ENCODE measurements at regions not wholly inside any gene's neighbourhood (a gene's known extent, or its start where the extent isn't known, plus 50 kb on each side); places are given as distances from the start of the nearest gene placed in this dataset.

- no peak overlapping the region for H3K4me3 ChIP-seq
- no peaks in the 10 kb centered on the region for H3K9me3 ChIP-seq
- no peak for DNase-seq (ENCODE audit: low spot score in 2 of 2)
- no peaks in the 10 kb centered on the region for H3K36me3 ChIP-seq
- no peak overlapping the region for H3K27ac ChIP-seq
- no peaks in the 10 kb centered on the region for H3K4me1 ChIP-seq
- TF ChIP-seq POLR2A (IDR thresholded peaks at IDR 0.05) = no peak
- TF ChIP-seq POLR2AphosphoS5 (IDR thresholded peaks at IDR 0.05) = no peak
- TF ChIP-seq, protein P1, sequence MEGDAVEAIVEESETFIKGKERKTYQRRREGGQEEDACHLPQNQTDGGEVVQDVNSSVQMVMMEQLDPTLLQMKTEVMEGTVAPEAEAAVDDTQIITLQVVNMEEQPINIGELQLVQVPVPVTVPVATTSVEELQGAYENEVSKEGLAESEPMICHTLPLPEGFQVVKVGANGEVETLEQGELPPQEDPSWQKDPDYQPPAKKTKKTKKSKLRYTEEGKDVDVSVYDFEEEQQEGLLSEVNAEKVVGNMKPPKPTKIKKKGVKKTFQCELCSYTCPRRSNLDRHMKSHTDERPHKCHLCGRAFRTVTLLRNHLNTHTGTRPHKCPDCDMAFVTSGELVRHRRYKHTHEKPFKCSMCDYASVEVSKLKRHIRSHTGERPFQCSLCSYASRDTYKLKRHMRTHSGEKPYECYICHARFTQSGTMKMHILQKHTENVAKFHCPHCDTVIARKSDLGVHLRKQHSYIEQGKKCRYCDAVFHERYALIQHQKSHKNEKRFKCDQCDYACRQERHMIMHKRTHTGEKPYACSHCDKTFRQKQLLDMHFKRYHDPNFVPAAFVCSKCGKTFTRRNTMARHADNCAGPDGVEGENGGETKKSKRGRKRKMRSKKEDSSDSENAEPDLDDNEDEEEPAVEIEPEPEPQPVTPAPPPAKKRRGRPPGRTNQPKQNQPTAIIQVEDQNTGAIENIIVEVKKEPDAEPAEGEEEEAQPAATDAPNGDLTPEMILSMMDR (IDR thresholded peaks at IDR 0.05) = no peak
- H3K27me3 ChIP-seq = no peaks in the 10 kb centered on the region
- intact Hi-C loops (cut with DNase I; ENCODE audit: low total_unique reads) = no loop called here
Measured at GRCh38 chr11:88398791-88399570, 61.4 kb upstream of the CTSC start.

DNA sequence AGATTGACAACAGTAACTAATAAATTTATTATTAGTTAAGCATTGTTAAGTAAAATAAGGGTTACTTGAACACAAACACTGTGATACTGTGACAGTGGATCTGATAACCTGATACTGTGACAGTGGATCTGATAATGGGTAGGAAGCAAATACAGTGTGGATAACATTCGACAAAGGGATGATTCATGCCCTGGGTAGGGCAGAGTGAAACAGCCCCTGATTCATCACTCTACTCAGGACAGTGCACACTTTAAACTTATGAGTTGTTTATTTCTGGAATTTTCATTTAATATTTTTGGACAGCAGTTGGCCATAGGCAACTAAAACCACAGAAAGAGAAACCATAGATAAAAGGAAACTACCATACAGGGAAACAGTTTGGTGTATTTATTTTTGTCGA lies 60.8 kb upstream of the CTSC start:
- H3K4me1 ChIP-seq = no peaks in the 10 kb centered on the region
- no peak for TF ChIP-seq POLR2AphosphoS5 (IDR thresholded peaks at IDR 0.05)
- H3K4me3 ChIP-seq = no peak overlapping the region
- no peak overlapping the region for H3K27ac ChIP-seq
- no peaks in the 10 kb centered on the region for H3K36me3 ChIP-seq
- no peak for DNase-seq (ENCODE audit: low spot score in 2 of 2)
- H3K27me3 ChIP-seq = no peaks in the 10 kb centered on the region
- H3K9me3 ChIP-seq = no peaks in the 10 kb centered on the region
- intact Hi-C loops (cut with DNase I; ENCODE audit: low total_unique reads) = no loop called here

DNA sequence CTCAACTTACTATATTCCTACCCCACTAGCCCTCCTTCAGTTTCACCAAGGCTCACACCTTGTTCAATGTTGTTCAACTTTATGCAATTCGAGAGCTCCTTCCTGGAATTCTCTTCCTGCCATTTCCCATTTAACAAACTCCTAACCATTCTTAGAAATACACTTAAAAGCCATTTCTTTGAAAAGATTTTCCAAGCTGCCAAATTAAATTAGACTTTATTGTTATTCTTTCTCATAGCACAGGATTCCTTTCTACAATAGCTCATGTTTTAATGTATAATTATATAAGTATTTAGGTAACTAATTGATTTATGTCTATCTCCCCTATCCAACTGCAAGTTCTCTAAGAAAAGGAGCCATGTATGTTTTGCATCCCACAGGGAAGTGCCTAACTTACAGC lies 52.7 kb upstream of the CTSC start:
- H3K9me3 ChIP-seq = no peaks in the 10 kb centered on the region
- no peak for DNase-seq (ENCODE audit: low spot score in 2 of 2)
- H3K4me1 ChIP-seq = no peaks in the 10 kb centered on the region
- TF ChIP-seq POLR2A (IDR thresholded peaks at IDR 0.05) (no peak), POLR2AphosphoS5 (IDR thresholded peaks at IDR 0.05) (no peak)
- TF ChIP-seq, protein P1 (IDR thresholded peaks at IDR 0.05) = no peak
- H3K36me3 ChIP-seq = no peaks in the 10 kb centered on the region
- intact Hi-C loops (cut with DNase I; ENCODE audit: low total_unique reads) = no loop called here
- H3K27me3 ChIP-seq = no peaks in the 10 kb centered on the region
- H3K27ac ChIP-seq = no peak overlapping the region
- no peak overlapping the region for H3K4me3 ChIP-seq

DNA sequence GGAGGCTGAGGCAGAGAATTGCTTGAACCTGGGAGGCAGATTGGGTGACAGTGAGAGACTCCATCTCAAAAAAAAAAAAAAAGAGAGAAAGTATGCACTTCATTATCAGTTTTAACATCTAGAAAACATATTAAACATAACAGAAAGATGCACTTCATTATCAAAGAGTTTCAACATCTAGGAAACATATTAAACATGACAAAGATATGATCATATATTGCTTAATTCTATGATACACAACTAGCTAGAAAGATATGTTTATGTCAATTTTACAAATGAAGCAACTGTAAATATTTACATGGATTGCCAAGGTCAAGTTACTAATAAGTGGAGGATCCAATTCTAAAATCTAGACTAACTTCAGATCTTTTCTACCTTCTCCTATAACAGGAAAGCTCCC lies 50.4 kb upstream of the CTSC start:
- DNase-seq (ENCODE audit: low spot score in 2 of 2) = no peak
- Histone ChIP-seq H3K27me3 (no peaks in the 10 kb centered on the region), H3K4me1 (no peaks in the 10 kb centered on the region), H3K36me3 (no peaks in the 10 kb centered on the region), H3K9me3 (no peaks in the 10 kb centered on the region), H3K4me3 (no peak overlapping the region), H3K27ac (no peak overlapping the region)
- intact Hi-C loops (cut with DNase I; ENCODE audit: low total_unique reads) = no loop called here
- TF ChIP-seq POLR2A (IDR thresholded peaks at IDR 0.05) (no peak), POLR2AphosphoS5 (IDR thresholded peaks at IDR 0.05) (no peak)
- TF ChIP-seq, protein P1 (IDR thresholded peaks at IDR 0.05) = no peak
